ENCODE measurements at regions not wholly inside any gene's neighbourhood (a gene's known extent, or its start where the extent isn't known, plus 50 kb on each side); places are given as distances from the start of the nearest gene placed in this dataset.

GRCh38 chr1:221880182-221880581 lies 138.3 kb upstream of the DUSP10 start:
- no peak for TF ChIP-seq CTCF (IDR thresholded peaks at IDR 0.05; ENCODE audit: borderline replicate concordance, extremely low read depth, insufficient read depth)
- FAIRE-seq (no peak), DNase-seq (no peak)
- intact Hi-C loops (cut with DNase I) = no loop called here
- Histone ChIP-seq H3K36me3 (ENCODE audit: control insufficient read depth in 2 of 3, insufficient read depth in 3 of 3, low read length in 3 of 3) (no peaks in the 10 kb centered on the region), H3K4me1 (ENCODE audit: control insufficient read depth in 2 of 3, insufficient read depth in 2 of 3, low read depth in 1 of 3, low read length in 3 of 3) (no peaks in the 10 kb centered on the region), H3K9ac (ENCODE audit: low read length in 3 of 3) (no peak overlapping the region), H3K4me3 (ENCODE audit: low read length in 3 of 3) (no peak overlapping the region), H3K27ac (ENCODE audit: low read depth in 2 of 2, low read length in 2 of 2) (no peak overlapping the region), H3K9me3 (ENCODE audit: control insufficient read depth in 2 of 3, insufficient read depth in 1 of 3, low read length in 3 of 3) (no peaks in the 10 kb centered on the region), H3K27me3 (ENCODE audit: control insufficient read depth, insufficient read depth, low read length) (no peaks in the 10 kb centered on the region)

GRCh38 chr1:221878134-221878533 lies 136.2 kb upstream of the DUSP10 start:
- Histone ChIP-seq H3K27ac (ENCODE audit: low read depth in 2 of 2, low read length in 2 of 2) (no peak overlapping the region), H3K4me1 (ENCODE audit: control insufficient read depth in 2 of 3, insufficient read depth in 2 of 3, low read depth in 1 of 3, low read length in 3 of 3) (no peaks in the 10 kb centered on the region), H3K36me3 (ENCODE audit: control insufficient read depth in 2 of 3, insufficient read depth in 3 of 3, low read length in 3 of 3) (no peaks in the 10 kb centered on the region), H3K4me3 (ENCODE audit: low read length in 3 of 3) (no peak overlapping the region), H3K9me3 (ENCODE audit: control insufficient read depth in 2 of 3, insufficient read depth in 1 of 3, low read length in 3 of 3) (no peaks in the 10 kb centered on the region), H3K27me3 (ENCODE audit: control insufficient read depth, insufficient read depth, low read length) (no peaks in the 10 kb centered on the region), H3K9ac (ENCODE audit: low read length in 3 of 3) (no peak overlapping the region)
- FAIRE-seq = no peak
- DNase-seq = no peak
- no peak for TF ChIP-seq CTCF (IDR thresholded peaks at IDR 0.05; ENCODE audit: borderline replicate concordance, extremely low read depth, insufficient read depth)
- intact Hi-C loops (cut with DNase I) = no loop called here

GRCh38 chr1:221877311-221877710 lies 135.4 kb upstream of the DUSP10 start:
- no peak for FAIRE-seq
- TF ChIP-seq CTCF (IDR thresholded peaks at IDR 0.05; ENCODE audit: borderline replicate concordance, extremely low read depth, insufficient read depth) = no peak
- intact Hi-C loops (cut with DNase I) = no loop called here
- H3K4me1 ChIP-seq (ENCODE audit: control insufficient read depth in 2 of 3, insufficient read depth in 2 of 3, low read depth in 1 of 3, low read length in 3 of 3) = no peaks in the 10 kb centered on the region
- H3K27ac ChIP-seq (ENCODE audit: low read depth in 2 of 2, low read length in 2 of 2) = no peak overlapping the region
- no peak overlapping the region for H3K4me3 ChIP-seq (ENCODE audit: low read length in 3 of 3)
- H3K36me3 ChIP-seq (ENCODE audit: control insufficient read depth in 2 of 3, insufficient read depth in 3 of 3, low read length in 3 of 3) = no peaks in the 10 kb centered on the region
- no peaks in the 10 kb centered on the region for H3K9me3 ChIP-seq (ENCODE audit: control insufficient read depth in 2 of 3, insufficient read depth in 1 of 3, low read length in 3 of 3)
- no peak for DNase-seq
- H3K9ac ChIP-seq (ENCODE audit: low read length in 3 of 3) = no peak overlapping the region
- no peaks in the 10 kb centered on the region for H3K27me3 ChIP-seq (ENCODE audit: control insufficient read depth, insufficient read depth, low read length)

GRCh38 chr1:221875004-221875330 lies 133.1 kb upstream of the DUSP10 start:
- Histone ChIP-seq H3K36me3 (ENCODE audit: control insufficient read depth in 2 of 3, insufficient read depth in 3 of 3, low read length in 3 of 3) (no peaks in the 10 kb centered on the region), H3K9me3 (ENCODE audit: control insufficient read depth in 2 of 3, insufficient read depth in 1 of 3, low read length in 3 of 3) (no peaks in the 10 kb centered on the region), H3K27me3 (ENCODE audit: control insufficient read depth, insufficient read depth, low read length) (no peaks in the 10 kb centered on the region), H3K4me1 (ENCODE audit: control insufficient read depth in 2 of 3, insufficient read depth in 2 of 3, low read depth in 1 of 3, low read length in 3 of 3) (no peaks in the 10 kb centered on the region), H3K27ac (ENCODE audit: low read depth in 2 of 2, low read length in 2 of 2) (no peak overlapping the region), H3K4me3 (ENCODE audit: low read length in 3 of 3) (no peak overlapping the region), H3K9ac (ENCODE audit: low read length in 3 of 3) (no peak overlapping the region)
- no peak for TF ChIP-seq CTCF (IDR thresholded peaks at IDR 0.05; ENCODE audit: borderline replicate concordance, extremely low read depth, insufficient read depth)
- no peak for FAIRE-seq
- intact Hi-C loops (cut with DNase I) = no loop called here
- DNase-seq = no peak
